ENCODE measurements at regions not wholly inside any gene's neighbourhood (a gene's known extent, or its start where the extent isn't known, plus 50 kb on each side); places are given as distances from the start of the nearest gene placed in this dataset.
"Not testable (repeated sequence)": the region's sequence is repeated elsewhere in the genome, so short reads cannot be mapped to it uniquely, and the experiment has no call there.

DNA sequence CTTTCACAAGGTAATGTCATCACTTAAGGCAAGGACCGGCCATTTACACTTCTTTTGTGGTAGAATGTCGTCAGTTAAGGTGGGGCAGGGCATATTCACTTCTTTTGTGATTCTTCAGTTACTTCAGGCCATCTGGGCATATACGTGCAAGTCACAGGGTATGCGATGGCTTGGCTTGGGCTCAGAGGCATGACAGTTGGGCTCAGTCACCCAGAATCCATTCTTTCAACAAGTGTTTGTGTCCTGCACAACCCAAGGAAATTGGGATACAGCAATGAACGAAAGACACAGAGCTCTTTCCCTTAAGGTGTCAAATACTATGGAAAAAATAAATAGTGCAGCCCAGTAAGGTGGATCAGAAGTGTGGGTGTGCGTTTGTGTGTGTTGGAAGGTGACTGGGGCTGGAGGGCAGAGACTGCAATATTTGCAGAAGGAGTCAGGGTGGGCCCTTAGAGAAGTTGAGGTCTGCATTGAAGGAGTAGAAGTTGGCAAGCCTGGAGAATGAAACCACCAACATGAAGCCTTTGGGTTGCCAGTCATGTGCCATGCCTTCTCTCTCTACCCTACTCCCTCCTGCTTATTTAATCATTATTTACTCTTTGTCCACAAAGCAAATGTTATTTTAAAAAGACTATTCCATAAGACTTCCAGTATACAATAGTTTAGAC, 222.8 kb upstream of the PRKCQ start:
- H3K9me3 ChIP-seq (ENCODE audit: insufficient read depth, low read length), result no peaks in the 10 kb centered on the region; the same call in 1 of the 2 replicates
- no peak for DNase-seq (ENCODE audit: low read depth, low spot score)
- H3K4me1 ChIP-seq (ENCODE audit: insufficient read depth, insufficient read length), result no peaks in the 10 kb centered on the region
- TF ChIP-seq SUZ12 (IDR thresholded peaks at IDR 0.05; ENCODE audit: extremely low read depth, insufficient read depth, insufficient read length) (no peak), ZNF274 (IDR thresholded peaks at IDR 0.05; ENCODE audit: low read depth, low read length) (no peak), YY1 (IDR thresholded peaks at IDR 0.05; ENCODE audit: insufficient read depth, insufficient read length) (no peak)
- H3K9ac ChIP-seq (ENCODE audit: insufficient read length, low read depth), result no peak overlapping the region
- no peak overlapping the region for H3K4me3 ChIP-seq (ENCODE audit: insufficient read length, low read depth)
- H3K27me3 ChIP-seq (ENCODE audit: insufficient read depth, insufficient read length), result no peaks in the 10 kb centered on the region
- H3K36me3 ChIP-seq (ENCODE audit: insufficient read depth, insufficient read length, low read length), result no peaks in the 10 kb centered on the region

- DNase-seq (ENCODE audit: low read depth, low spot score), result no peak
- Histone ChIP-seq H3K27me3 (ENCODE audit: insufficient read depth, insufficient read length) (no peaks in the 10 kb centered on the region), H3K9me3 (ENCODE audit: insufficient read depth, low read length) (peaks cover 9% of the 10 kb centered on the region; the same call in 1 of the 2 replicates), H3K4me1 (ENCODE audit: insufficient read depth, insufficient read length) (no peaks in the 10 kb centered on the region), H3K4me3 (ENCODE audit: insufficient read length, low read depth) (no peak overlapping the region), H3K36me3 (ENCODE audit: insufficient read depth, insufficient read length, low read length) (no peaks in the 10 kb centered on the region), H3K9ac (ENCODE audit: insufficient read length, low read depth) (no peak overlapping the region)
- no peak for TF ChIP-seq SUZ12 (IDR thresholded peaks at IDR 0.05; ENCODE audit: extremely low read depth, insufficient read depth, insufficient read length)
- no peak for TF ChIP-seq ZNF274 (IDR thresholded peaks at IDR 0.05; ENCODE audit: low read depth, low read length)
- TF ChIP-seq YY1 (IDR thresholded peaks at IDR 0.05; ENCODE audit: insufficient read depth, insufficient read length), result no peak
These were observed 216.2 kb upstream of the PRKCQ start for GRCh38 chr10:6796231-6796630.

- H3K36me3 ChIP-seq (ENCODE audit: insufficient read depth, insufficient read length, low read length), result no peaks in the 10 kb centered on the region
- no peak overlapping the region for H3K9ac ChIP-seq (ENCODE audit: insufficient read length, low read depth)
- DNase-seq (ENCODE audit: low read depth, low spot score), result no peak
- TF ChIP-seq YY1 (IDR thresholded peaks at IDR 0.05; ENCODE audit: insufficient read depth, insufficient read length) (no peak), ZNF274 (IDR thresholded peaks at IDR 0.05; ENCODE audit: low read depth, low read length) (no peak), SUZ12 (IDR thresholded peaks at IDR 0.05; ENCODE audit: extremely low read depth, insufficient read depth, insufficient read length) (no peak)
- H3K4me1 ChIP-seq (ENCODE audit: insufficient read depth, insufficient read length), result no peaks in the 10 kb centered on the region
- no peaks in the 10 kb centered on the region for H3K27me3 ChIP-seq (ENCODE audit: insufficient read depth, insufficient read length)
- H3K9me3 ChIP-seq (ENCODE audit: insufficient read depth, low read length), result peaks cover 9% of the 10 kb centered on the region; the same call in 1 of the 2 replicates
- no peak overlapping the region for H3K4me3 ChIP-seq (ENCODE audit: insufficient read length, low read depth)
These were observed 215.5 kb upstream of the PRKCQ start for GRCh38 chr10:6795541-6795940.

- not testable (repeated sequence) for H3K4me3 ChIP-seq (ENCODE audit: insufficient read length, low read depth); H3K27me3 ChIP-seq (ENCODE audit: insufficient read depth, insufficient read length); DNase-seq (ENCODE audit: low read depth, low spot score); H3K4me1 ChIP-seq (ENCODE audit: insufficient read depth, insufficient read length); H3K9ac ChIP-seq (ENCODE audit: insufficient read length, low read depth); H3K9me3 ChIP-seq (ENCODE audit: insufficient read depth, low read length); H3K36me3 ChIP-seq (ENCODE audit: insufficient read depth, insufficient read length, low read length)
These were observed 214.8 kb upstream of the PRKCQ start for GRCh38 chr10:6794841-6795240.

- DNase-seq (ENCODE audit: low read depth, low spot score), result no peak
- Histone ChIP-seq H3K4me3 (ENCODE audit: insufficient read length, low read depth) (no peak overlapping the region), H3K9ac (ENCODE audit: insufficient read length, low read depth) (no peak overlapping the region), H3K36me3 (ENCODE audit: insufficient read depth, insufficient read length, low read length) (no peaks in the 10 kb centered on the region), H3K27me3 (ENCODE audit: insufficient read depth, insufficient read length) (no peaks in the 10 kb centered on the region), H3K4me1 (ENCODE audit: insufficient read depth, insufficient read length) (peaks cover 2% of the 10 kb centered on the region), H3K9me3 (ENCODE audit: insufficient read depth, low read length) (peaks cover 9% of the 10 kb centered on the region; the same call in 1 of the 2 replicates)
- TF ChIP-seq SUZ12 (IDR thresholded peaks at IDR 0.05; ENCODE audit: extremely low read depth, insufficient read depth, insufficient read length) (no peak), ZNF274 (IDR thresholded peaks at IDR 0.05; ENCODE audit: low read depth, low read length) (no peak), YY1 (IDR thresholded peaks at IDR 0.05; ENCODE audit: insufficient read depth, insufficient read length) (no peak)
These were observed 214.4 kb upstream of the PRKCQ start for GRCh38 chr10:6794441-6794840.

- peaks cover 5% of the 10 kb centered on the region for H3K4me1 ChIP-seq (ENCODE audit: insufficient read depth, insufficient read length)
- no peaks in the 10 kb centered on the region for H3K9me3 ChIP-seq (ENCODE audit: insufficient read depth, low read length)
- DNase-seq (ENCODE audit: low read depth, low spot score), result no peak
- no peaks in the 10 kb centered on the region for H3K36me3 ChIP-seq (ENCODE audit: insufficient read depth, insufficient read length, low read length)
- H3K4me3 ChIP-seq (ENCODE audit: insufficient read length, low read depth), result no peak overlapping the region
- no peaks in the 10 kb centered on the region for H3K27me3 ChIP-seq (ENCODE audit: insufficient read depth, insufficient read length)
- no peak overlapping the region for H3K9ac ChIP-seq (ENCODE audit: insufficient read length, low read depth)
- TF ChIP-seq ZNF274 (IDR thresholded peaks at IDR 0.05; ENCODE audit: low read depth, low read length), result no peak
- no peak for TF ChIP-seq SUZ12 (IDR thresholded peaks at IDR 0.05; ENCODE audit: extremely low read depth, insufficient read depth, insufficient read length)
- no peak for TF ChIP-seq YY1 (IDR thresholded peaks at IDR 0.05; ENCODE audit: insufficient read depth, insufficient read length)
These were observed 208.7 kb upstream of the PRKCQ start for GRCh38 chr10:6788731-6789130.

GRCh38 chr10:6788231-6788630, 208.2 kb upstream of the PRKCQ start:
- no peak for TF ChIP-seq YY1 (IDR thresholded peaks at IDR 0.05; ENCODE audit: insufficient read depth, insufficient read length)
- TF ChIP-seq SUZ12 (IDR thresholded peaks at IDR 0.05; ENCODE audit: extremely low read depth, insufficient read depth, insufficient read length), result no peak
- no peak for TF ChIP-seq ZNF274 (IDR thresholded peaks at IDR 0.05; ENCODE audit: low read depth, low read length)
- Histone ChIP-seq H3K4me1 (ENCODE audit: insufficient read depth, insufficient read length) (peaks cover 5% of the 10 kb centered on the region), H3K4me3 (ENCODE audit: insufficient read length, low read depth) (no peak overlapping the region), H3K36me3 (ENCODE audit: insufficient read depth, insufficient read length, low read length) (no peaks in the 10 kb centered on the region), H3K27me3 (ENCODE audit: insufficient read depth, insufficient read length) (no peaks in the 10 kb centered on the region), H3K9me3 (ENCODE audit: insufficient read depth, low read length) (no peaks in the 10 kb centered on the region), H3K9ac (ENCODE audit: insufficient read length, low read depth) (no peak overlapping the region)
- no peak for DNase-seq (ENCODE audit: low read depth, low spot score)

All from NT2/D1 (cell line).